ENCODE measurements at regions not wholly inside any gene's neighbourhood (a gene's known extent, or its start where the extent isn't known, plus 50 kb on each side); places are given as distances from the start of the nearest gene placed in this dataset.
"Not testable (repeated sequence)": the region's sequence is repeated elsewhere in the genome, so short reads cannot be mapped to it uniquely, and the experiment has no call there.

DNA sequence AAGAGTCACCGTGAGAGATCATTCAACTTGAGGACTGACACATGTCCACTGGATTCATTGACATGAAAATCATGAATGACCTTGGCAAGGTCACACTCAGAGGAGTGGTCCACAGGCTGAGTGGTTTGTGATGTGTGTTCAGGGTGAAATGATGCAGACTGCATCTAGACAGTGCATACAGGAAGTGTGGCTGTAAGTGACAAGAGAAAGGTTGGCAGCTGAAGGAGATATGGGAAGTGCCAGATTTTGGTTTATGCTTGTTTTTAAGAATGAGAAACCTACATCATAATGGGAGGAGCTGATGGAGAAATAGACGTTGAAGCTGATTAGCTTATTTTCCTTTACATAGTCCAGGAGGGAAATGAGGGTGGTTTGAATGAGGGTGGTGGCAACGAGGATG lies 64.8 kb upstream of the VIPR2 start:
- DNase-seq (ENCODE audit: low spot score), result no peak

DNA sequence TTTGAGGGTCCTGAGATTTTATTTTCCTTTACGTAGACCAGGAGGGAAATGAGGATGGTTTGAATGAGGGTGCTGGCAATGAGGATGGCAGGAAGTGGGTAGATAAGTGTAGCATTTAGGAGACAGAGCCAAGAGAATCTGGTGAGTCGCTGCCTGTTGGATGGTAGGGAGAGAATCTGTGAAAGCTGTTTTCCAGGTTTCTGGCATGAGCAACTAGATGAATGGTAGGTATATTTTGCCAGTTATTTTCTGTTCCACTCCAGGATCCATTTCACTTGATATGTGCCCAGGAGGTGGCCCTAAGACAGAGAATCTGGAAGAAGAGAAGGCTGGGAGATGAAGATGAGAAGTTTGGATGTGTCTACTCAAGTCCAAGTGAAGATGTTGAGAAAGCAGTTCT lies 63.3 kb upstream of the VIPR2 start:
- DNase-seq (ENCODE audit: low spot score), result peak; percentile 8

DNA sequence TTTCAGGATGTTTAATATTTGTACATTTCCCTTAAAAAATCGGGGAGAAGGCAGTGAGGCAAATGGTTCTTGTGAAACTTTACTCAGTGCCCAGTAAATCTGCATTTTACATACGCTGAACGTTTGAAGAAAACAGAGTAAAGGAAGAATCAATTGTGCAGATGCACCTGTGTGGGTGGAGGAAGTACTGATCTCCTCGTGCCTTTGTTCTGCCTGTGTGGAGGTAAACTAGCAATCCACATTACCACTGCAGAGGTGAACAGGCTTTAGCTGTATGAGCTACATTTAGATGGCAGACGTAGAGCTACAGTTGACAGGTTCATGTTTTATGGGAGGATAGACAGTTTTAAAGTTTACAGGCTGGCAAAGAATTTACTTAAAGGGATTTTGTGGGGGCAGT lies 62.7 kb upstream of the VIPR2 start:
- DNase-seq (ENCODE audit: low spot score), result no peak

DNA sequence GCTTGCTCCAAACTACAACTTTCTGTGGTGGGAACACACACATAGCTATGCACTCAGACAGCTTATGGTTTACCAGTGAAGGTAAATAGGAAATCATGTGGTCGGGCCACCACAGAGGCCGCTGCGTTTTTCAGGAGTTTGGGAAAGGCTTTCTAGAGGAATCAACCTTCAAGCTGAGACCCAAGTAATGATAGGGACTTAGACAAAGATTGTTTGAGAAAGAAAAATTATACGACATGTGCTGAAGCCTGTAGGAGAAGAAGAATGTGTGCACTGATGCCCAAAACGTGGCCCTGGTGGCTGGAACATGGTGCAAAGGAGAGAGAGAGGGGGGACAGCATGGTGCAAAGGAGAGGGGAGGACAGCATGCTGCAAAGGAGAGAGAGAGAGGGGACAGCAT lies 61.2 kb upstream of the VIPR2 start:
- DNase-seq (ENCODE audit: low spot score), result no peak

DNA sequence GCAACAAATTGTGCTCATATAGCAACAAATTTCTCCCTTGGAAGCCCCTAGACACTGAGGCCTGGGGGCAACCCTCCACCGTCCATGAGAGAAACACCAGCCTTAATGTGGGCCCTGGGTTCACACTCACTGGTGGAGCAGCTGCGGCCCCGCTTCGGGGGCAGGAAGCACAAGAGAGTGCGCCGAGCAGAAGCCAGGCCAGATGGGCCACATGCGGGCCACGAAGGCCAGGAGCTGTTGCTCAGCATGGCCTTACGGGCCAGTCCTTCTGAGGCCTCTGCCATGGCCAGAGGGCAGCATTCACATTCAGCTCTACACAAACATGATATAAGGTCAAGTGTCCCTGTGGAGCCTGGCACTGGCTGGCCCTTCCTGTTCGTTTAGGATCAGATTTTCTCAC lies 60.0 kb upstream of the VIPR2 start:
- no peak for DNase-seq (ENCODE audit: low spot score)

DNA sequence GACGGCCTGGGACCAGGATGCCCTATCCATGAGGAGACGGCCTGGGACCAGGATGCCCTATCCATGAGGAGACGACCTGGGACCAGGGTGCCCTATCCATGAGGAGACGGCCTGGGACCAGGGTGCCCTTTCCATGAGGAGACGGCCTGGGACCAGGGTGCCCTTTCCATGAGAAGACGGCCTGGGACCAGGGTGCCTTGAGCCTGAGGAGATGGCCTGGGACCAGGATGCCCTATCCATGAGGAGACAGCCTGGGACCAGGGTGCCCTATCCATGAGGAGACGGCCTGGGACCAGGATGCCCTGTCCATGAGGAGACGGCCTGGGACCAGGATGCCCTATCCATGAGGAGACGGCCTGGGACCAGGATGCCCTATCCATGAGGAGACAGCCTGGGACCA lies 58.6 kb upstream of the VIPR2 start:
- DNase-seq (ENCODE audit: low spot score), result not testable (repeated sequence)

DNA sequence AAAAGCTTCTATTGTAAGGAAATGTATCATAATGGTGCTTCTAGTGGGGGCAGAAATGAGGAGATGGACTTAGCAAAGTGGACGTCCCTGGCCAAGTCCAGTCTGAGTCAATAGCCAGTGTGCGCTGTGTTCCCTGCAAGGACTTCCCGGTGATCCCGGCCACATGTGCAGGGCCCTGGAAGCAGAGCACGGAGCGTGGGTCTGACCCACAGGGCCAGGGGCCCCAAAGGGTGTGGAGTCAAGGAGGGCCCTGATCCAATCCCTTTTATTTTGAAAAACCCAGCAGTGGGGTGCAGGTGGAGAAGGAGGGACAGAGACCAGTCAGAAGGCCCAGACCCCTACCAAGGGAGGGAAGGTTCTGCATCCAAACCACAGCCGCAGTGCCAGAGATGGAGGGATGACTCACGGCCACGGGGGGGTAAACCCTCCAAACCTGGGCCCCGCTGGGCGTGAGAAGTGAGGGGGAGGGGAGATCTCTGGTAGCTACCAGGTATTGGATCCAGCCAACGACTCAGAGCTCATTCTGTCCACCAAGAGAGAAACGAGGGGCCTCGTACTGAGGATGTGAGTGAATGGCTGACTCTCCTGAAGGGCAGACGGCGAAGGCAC lies 57.2 kb upstream of the VIPR2 start:
- DNase-seq (ENCODE audit: low spot score), result no peak

DNA sequence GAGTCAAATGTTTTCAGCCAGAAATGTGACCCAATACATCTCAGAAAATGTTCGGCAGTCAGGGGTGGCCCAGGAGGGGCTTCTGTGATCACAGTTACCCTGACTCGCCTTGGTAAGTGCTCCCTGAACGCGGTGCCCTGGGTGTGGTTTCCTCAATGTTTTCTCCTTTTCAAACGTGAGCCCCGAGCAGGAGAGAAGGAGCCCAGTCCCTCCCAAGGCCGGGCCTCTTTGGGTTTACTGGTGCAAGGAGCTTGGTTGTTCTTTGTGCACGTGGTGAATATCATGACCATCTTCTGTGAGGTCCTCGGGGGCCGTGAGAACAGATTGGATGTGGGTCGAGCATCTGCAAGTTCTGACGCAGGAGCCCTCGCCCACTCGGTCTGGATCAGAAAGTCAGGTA lies 55.8 kb upstream of the VIPR2 start:
- DNase-seq (ENCODE audit: low spot score), result no peak

DNA sequence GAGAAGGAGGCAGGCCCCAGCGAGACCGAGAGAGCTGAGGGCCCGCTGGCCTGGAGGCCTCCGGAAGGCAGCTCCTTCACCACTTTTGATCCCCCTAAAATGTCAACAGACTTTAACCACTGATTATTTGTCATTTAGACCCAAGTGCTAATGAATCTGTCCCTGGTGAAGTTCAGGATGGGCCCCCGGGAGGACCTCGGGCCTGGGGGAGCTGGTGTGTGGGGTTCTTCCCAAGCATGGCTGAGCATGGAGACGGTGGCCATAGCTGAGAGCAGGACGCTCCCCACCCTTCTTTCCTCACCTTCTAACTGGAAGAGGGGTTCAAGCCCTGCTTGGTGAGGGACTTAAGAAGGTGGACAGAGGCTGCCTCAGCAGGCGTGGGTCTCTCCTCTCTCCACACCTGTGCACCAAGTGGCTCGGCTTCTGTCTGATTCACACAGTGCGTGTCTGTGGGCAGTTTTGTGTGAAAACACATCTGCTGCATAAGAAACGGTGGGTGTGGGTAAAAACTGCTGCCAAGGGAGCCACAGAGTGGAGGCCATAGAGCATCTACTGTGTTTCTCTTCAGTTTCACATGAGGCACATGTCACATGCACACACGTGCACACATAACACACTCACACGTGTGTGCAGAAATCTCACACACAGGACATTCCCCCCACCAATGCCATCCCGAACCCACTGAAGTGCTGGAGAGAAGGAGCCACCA lies 53.5 kb upstream of the VIPR2 start:
- DNase-seq (ENCODE audit: low spot score), result no peak

DNA sequence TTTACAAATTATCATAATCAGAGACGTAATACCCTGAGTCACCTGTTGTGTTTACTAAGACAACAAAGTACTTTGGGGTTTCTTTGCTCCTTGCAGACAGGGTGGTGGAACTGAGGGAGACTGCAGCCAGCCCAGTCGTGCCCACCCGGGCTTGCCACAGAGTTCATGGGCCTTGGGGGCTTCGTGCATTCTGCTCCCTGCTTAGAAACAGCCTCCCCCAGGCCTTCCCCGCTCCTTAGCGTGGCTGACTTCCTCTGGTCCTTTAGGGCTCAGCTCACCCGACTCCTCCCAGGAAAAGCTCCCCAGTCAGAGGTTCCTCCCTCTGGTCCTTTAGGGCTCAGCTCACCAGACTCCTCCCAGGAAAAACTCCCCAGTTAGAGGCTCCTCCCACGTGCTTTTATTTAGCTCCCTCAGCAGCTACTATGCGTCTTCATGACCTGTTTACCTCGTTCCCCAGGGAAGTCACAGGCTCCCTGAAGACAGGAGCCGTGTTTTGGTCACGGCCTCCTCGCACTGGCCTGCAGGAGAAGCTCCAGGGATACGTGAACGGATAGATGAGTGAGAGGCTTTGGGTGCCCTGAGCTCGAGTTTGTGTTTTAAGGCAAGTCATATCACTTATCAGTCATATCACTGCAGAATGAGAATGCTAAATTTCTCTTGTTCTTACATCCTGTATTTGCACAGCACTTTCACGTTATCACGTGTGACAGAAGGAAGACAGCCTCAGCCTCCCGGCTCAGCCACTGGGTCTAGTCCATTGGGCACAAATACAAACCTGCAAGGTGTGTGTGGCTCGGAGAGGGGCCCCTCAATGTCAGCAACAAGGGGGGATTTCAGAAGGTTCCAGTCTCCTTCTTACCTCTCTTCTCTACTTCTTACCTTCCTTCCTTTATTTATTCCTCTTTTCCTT lies 52.7 kb upstream of the VIPR2 start:
- DNase-seq (ENCODE audit: low spot score), result peak; percentile 62

DNA sequence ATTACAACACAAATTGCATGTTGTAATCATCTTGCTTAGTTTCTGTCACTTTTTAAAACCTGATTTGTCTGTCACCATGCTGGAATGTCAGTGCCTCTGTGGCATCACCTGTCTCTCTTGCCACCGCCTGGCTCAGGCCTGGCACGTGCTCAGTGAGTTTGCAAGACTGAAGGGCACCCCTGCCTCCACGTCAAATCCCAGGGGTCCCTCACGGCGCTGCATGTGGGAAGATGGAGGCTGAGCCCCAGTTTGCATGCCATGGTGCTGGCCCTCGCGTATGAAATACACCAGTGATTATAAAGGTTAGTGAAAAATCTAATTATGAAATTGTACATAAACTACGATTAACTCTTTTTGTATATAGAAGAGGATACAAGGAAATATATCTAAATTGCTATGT lies 51.9 kb upstream of the VIPR2 start:
- DNase-seq (ENCODE audit: low spot score), result no peak

DNA sequence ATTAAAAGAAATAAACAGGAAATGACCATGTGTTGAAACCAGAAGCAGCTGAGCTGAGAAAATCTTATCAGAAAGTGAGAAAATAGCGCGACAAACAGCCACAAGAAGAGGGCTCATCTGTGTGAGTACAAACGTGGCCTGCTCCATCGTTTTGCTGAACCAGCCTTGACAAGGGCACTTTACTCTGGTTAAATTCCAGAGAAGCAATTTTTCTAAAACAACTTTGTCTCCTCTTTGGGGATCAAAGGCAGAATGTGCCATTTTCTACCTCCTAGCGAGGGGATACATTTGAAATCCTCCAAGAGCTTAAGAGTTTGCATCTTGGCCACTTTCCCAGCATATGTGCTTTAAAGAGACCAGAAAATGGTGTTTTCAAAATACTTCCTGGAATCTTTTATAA lies 51.3 kb upstream of the VIPR2 start:
- peak; percentile 12 for DNase-seq (ENCODE audit: low spot score)

All from A172 (cell line).